Calu3 (cell line): ENCODE measurements at regions not wholly inside any gene's neighbourhood (a gene's known extent, or its start where the extent isn't known, plus 50 kb on each side); places are given as distances from the start of the nearest gene placed in this dataset.

Experiments used
- BruUV-seq: library from RNA; stranded (reverse); fragments of 400-500 nt; replicated peaks from 2 replicates; lab custom pipeline; 2021; lab: Mats Ljungman, UMichigan
- CTCF ChIA-PET: fragments of 300-600 bp; sonication (Branson Sonifier 250); formaldehyde crosslinking; loops from one replicate; lab custom pipeline; 2022; ENCODE audit warnings: antibody characterized with exemption; lab: Charles Lee
- DNase-seq: peaks from one replicate; pipeline ENCODE4 v3.0.0; 2022
- H3K27ac Mint-ChIP-seq: one replicate; pipeline ENCODE4 v1.8.0; 2022; ENCODE audit warnings: mixed read lengths; ENCODE audit not compliant: unreplicated experiment
- H3K27me3 Mint-ChIP-seq: one replicate; pipeline ENCODE4 v1.8.0; 2022; ENCODE audit warnings: mixed read lengths; ENCODE audit not compliant: unreplicated experiment
- H3K36me3 Mint-ChIP-seq: one replicate; pipeline ENCODE4 v1.8.0; 2022; ENCODE audit warnings: mild to moderate bottlenecking, moderate library complexity, mixed read lengths; ENCODE audit not compliant: insufficient read depth, unreplicated experiment
- H3K4me1 Mint-ChIP-seq: one replicate; pipeline ENCODE4 v1.8.0; 2022; ENCODE audit warnings: mild to moderate bottlenecking, low read depth, mixed read lengths; ENCODE audit not compliant: unreplicated experiment
- H3K4me3 Mint-ChIP-seq: one replicate; pipeline ENCODE4 v1.8.0; 2022; ENCODE audit warnings: mild to moderate bottlenecking, low read depth, moderate library complexity, mixed read lengths; ENCODE audit not compliant: unreplicated experiment
- H3K9me3 Mint-ChIP-seq: one replicate; pipeline ENCODE4 v1.8.0; 2022; ENCODE audit warnings: low read depth, mixed read lengths; ENCODE audit not compliant: unreplicated experiment
- intact Hi-C: fragments of 100-400 bp; cut with micrococcal nuclease; formaldehyde crosslinking; loops from one replicate; pipeline ENCODE4 v1.10.0; 2022; ENCODE audit not compliant: unreplicated experiment
- TF ChIP-seq, protein P1 (sequence below): fragments of 200-600 bp; IDR thresholded peaks from one replicate; pipeline ENCODE4 v1.8.0; 2022; ENCODE audit warnings: antibody characterized with exemption; ENCODE audit not compliant: unreplicated experiment

DNA sequence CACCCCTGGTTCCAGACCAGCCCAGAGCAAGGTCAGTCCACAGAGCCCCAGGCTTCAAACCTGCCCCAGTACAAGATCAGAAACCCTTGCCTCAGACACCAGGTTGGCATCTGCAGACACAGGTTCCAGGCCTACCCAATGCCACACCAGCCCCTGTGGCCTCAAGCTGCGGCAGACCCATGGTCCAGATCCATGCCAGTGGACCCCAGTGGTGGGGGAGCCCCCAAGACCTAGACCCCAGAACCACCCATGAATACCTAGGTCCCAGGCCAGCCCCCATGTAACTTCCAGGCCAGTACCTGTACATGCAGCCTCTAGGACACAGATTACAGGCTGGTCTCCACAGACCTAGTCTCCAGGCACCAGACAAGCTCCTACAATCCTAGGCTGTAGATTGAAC is 1019.3 kb downstream of the JRKL start:
- no peak overlapping the region for H3K27ac Mint-ChIP-seq
- H3K36me3 Mint-ChIP-seq: no peaks in the 10 kb centered on the region
- H3K9me3 Mint-ChIP-seq: peaks cover 2% of the 10 kb centered on the region
- no peaks in the 10 kb centered on the region for H3K27me3 Mint-ChIP-seq
- no TSS peak for BruUV-seq
- TF ChIP-seq, protein P1, sequence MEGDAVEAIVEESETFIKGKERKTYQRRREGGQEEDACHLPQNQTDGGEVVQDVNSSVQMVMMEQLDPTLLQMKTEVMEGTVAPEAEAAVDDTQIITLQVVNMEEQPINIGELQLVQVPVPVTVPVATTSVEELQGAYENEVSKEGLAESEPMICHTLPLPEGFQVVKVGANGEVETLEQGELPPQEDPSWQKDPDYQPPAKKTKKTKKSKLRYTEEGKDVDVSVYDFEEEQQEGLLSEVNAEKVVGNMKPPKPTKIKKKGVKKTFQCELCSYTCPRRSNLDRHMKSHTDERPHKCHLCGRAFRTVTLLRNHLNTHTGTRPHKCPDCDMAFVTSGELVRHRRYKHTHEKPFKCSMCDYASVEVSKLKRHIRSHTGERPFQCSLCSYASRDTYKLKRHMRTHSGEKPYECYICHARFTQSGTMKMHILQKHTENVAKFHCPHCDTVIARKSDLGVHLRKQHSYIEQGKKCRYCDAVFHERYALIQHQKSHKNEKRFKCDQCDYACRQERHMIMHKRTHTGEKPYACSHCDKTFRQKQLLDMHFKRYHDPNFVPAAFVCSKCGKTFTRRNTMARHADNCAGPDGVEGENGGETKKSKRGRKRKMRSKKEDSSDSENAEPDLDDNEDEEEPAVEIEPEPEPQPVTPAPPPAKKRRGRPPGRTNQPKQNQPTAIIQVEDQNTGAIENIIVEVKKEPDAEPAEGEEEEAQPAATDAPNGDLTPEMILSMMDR: no peak
- no peak overlapping the region for H3K4me3 Mint-ChIP-seq
- intact Hi-C loops: no loop called here
- no peak for DNase-seq
- CTCF ChIA-PET: no interaction called here
- H3K4me1 Mint-ChIP-seq: no peaks in the 10 kb centered on the region

DNA sequence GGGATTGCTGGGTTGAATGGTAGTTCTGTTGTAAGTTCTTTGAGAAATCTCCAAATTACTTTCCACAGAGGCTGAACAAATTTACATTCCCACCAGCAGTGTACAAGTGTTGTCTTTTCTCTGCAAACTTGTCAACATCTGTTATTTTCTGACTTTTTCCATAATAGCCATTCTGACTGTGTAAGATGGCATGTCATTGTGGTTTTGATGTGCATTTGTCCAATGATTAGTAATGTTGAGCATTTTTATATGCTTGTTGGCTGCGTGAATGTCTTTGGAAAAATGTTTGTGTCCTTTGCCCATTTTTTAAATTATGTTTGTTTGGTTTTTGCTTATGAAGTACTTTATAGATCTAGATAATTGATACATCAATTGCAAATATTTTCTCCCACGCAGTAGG is 1025.0 kb downstream of the JRKL start:
- intact Hi-C loops: no loop called here
- TF ChIP-seq, protein P1: no peak
- DNase-seq: no peak
- H3K9me3 Mint-ChIP-seq: peaks cover 2% of the 10 kb centered on the region
- H3K4me1 Mint-ChIP-seq: no peaks in the 10 kb centered on the region
- H3K36me3 Mint-ChIP-seq: no peaks in the 10 kb centered on the region
- H3K4me3 Mint-ChIP-seq: no peak overlapping the region
- no peak overlapping the region for H3K27ac Mint-ChIP-seq
- CTCF ChIA-PET: no interaction called here
- BruUV-seq: no TSS peak
- no peaks in the 10 kb centered on the region for H3K27me3 Mint-ChIP-seq

DNA sequence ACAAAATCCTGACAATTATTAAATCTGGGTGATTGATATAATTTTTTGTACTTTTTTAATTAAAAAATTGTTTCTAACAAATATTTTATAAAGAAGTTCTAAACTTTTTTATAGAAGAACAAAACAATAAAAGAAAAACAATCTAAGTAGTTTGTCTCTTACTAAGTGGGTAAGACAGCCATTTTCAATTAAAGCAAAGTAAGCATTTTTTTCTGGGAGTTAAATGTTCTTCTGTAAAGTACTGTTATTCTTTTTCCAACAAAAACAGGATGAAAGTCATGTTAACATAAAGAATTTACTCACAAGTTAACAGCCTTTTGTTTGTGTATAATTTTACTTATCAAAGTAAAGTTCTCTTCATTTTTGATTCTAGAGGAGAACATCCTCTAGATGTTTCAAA is 1029.9 kb downstream of the JRKL start:
- Mint-ChIP-seq H3K27ac (no peak overlapping the region), H3K36me3 (no peaks in the 10 kb centered on the region), H3K4me1 (no peaks in the 10 kb centered on the region), H3K9me3 (peaks cover 6% of the 10 kb centered on the region), H3K27me3 (no peaks in the 10 kb centered on the region), H3K4me3 (no peak overlapping the region)
- intact Hi-C loops: no loop called here
- DNase-seq: no peak
- TF ChIP-seq, protein P1: no peak
- CTCF ChIA-PET: no interaction called here
- BruUV-seq: no TSS peak

DNA sequence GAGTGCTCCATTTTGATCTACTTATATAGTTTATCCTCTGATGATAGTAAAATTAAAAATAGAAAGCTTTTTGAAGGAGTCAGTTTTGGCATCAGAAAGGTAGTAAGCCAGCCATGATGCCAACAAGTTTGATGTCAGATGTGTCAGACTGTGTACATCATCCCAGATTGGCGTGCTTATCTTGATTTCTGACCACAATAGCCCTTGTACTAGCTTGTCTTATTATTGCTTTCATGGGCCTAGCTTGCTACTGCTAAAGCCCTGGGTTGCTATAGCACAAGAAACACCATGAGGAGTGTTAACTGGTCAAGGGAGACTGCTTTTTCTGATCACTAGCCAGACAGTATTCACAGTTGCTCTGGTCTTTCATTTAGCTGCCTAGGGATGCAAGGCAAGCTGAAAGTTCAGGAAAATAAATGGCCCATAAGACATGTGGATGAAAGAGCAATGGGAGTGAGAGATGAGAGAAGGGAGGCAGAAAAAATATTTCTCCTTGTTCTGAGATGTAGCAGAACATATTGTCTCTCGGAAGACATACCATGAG is 1038.5 kb downstream of the JRKL start:
- H3K27me3 Mint-ChIP-seq: no peaks in the 10 kb centered on the region
- TF ChIP-seq, protein P1: no peak
- H3K4me3 Mint-ChIP-seq: no peak overlapping the region
- no peak overlapping the region for H3K27ac Mint-ChIP-seq
- CTCF ChIA-PET: no interaction called here
- H3K9me3 Mint-ChIP-seq: peaks cover 5% of the 10 kb centered on the region
- intact Hi-C loops: no loop called here
- H3K4me1 Mint-ChIP-seq: no peaks in the 10 kb centered on the region
- BruUV-seq: no TSS peak
- DNase-seq: no peak
- H3K36me3 Mint-ChIP-seq: no peaks in the 10 kb centered on the region
